ENCODE measurements at regions not wholly inside any gene's neighbourhood (a gene's known extent, or its start where the extent isn't known, plus 50 kb on each side); places are given as distances from the start of the nearest gene placed in this dataset.
A peak's percentile ranks its signal among the peaks of the same experiment; 100 is the strongest.

DNA sequence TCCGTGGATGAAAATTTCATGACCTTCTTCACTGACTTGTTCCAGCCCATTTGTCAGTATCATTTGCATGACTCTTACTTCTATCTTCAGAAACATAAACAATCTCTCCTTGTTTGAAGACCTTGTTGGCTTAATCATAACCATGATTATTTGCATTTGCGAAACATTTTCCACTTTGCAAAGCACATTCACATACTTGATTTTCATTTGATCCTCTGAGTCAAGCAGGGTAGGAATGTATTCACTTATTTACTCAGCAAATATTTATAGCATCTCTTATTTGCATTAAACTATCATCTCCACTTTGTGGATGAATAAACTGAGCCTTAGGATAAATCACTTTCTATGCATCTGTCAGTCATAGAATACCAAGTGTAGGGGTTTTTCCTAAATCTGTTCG, 343.0 kb upstream of the SGCD start:
- TF ChIP-seq CBX2 (IDR thresholded peaks at IDR 0.05; ENCODE audit: borderline replicate concordance, low read depth) (no peak), POLR2A (IDR thresholded peaks at IDR 0.05; ENCODE audit: low read length) (no peak), MAZ (IDR thresholded peaks at IDR 0.05; ENCODE audit: borderline replicate concordance, low read depth, low read length) (no peak), KDM1A (IDR thresholded peaks at IDR 0.05; ENCODE audit: low read depth) (peak; percentile 87), CHD4 (IDR thresholded peaks at IDR 0.05; ENCODE audit: borderline replicate concordance) (no peak), MAFK (IDR thresholded peaks at IDR 0.05; ENCODE audit: partially characterized antibody) (no peak)
- TF ChIP-seq, protein P1, sequence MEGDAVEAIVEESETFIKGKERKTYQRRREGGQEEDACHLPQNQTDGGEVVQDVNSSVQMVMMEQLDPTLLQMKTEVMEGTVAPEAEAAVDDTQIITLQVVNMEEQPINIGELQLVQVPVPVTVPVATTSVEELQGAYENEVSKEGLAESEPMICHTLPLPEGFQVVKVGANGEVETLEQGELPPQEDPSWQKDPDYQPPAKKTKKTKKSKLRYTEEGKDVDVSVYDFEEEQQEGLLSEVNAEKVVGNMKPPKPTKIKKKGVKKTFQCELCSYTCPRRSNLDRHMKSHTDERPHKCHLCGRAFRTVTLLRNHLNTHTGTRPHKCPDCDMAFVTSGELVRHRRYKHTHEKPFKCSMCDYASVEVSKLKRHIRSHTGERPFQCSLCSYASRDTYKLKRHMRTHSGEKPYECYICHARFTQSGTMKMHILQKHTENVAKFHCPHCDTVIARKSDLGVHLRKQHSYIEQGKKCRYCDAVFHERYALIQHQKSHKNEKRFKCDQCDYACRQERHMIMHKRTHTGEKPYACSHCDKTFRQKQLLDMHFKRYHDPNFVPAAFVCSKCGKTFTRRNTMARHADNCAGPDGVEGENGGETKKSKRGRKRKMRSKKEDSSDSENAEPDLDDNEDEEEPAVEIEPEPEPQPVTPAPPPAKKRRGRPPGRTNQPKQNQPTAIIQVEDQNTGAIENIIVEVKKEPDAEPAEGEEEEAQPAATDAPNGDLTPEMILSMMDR (IDR thresholded peaks at IDR 0.05): no peak
- TF ChIP-seq, protein P2, sequence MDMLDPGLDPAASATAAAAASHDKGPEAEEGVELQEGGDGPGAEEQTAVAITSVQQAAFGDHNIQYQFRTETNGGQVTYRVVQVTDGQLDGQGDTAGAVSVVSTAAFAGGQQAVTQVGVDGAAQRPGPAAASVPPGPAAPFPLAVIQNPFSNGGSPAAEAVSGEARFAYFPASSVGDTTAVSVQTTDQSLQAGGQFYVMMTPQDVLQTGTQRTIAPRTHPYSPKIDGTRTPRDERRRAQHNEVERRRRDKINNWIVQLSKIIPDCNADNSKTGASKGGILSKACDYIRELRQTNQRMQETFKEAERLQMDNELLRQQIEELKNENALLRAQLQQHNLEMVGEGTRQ (IDR thresholded peaks at IDR 0.05): no peak
- TF ChIP-seq, protein P3, sequence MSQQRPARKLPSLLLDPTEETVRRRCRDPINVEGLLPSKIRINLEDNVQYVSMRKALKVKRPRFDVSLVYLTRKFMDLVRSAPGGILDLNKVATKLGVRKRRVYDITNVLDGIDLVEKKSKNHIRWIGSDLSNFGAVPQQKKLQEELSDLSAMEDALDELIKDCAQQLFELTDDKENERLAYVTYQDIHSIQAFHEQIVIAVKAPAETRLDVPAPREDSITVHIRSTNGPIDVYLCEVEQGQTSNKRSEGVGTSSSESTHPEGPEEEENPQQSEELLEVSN (IDR thresholded peaks at IDR 0.05; ENCODE audit: borderline replicate concordance, low read depth): no peak

Data from A549 (cell line).